SK-N-SH treated with all-trans-retinoic acid at 6 μM for 48 hours (cell line): ENCODE measurements at regions not wholly inside any gene's neighbourhood (a gene's known extent, or its start where the extent isn't known, plus 50 kb on each side); places are given as distances from the start of the nearest gene placed in this dataset.

Experiments
- ATAC-seq: fragments of 200-7000 bp; cut with Tn5 transposase; 3 replicates; pipeline ENCODE4 v1.9.1; 2020; ENCODE audit warnings: mild to moderate bottlenecking, moderate library complexity
- ARNTL ChIP-seq: fragments of 450-650 bp; formaldehyde crosslinking; IDR thresholded peaks from 2 replicates; pipeline ENCODE4 v1.5.0; 2020; ENCODE audit warnings: low read depth, mild to moderate bottlenecking, moderate library complexity, borderline replicate concordance
- CREB5 ChIP-seq: fragments of 250-450 bp; sonication (Bioruptor Pico); IDR thresholded peaks from 2 replicates; pipeline ENCODE4 v1.5.1; 2020; ENCODE audit warnings: low read depth, mild to moderate bottlenecking, moderate library complexity
- CSDC2 ChIP-seq: fragments of 250-450 bp; sonication (Bioruptor Pico); IDR thresholded peaks from 2 replicates; pipeline ENCODE4 v1.5.0; 2020; ENCODE audit warnings: mild to moderate bottlenecking, moderate library complexity
- ESRRG ChIP-seq: fragments of 250-450 bp; sonication (Bioruptor Pico); IDR thresholded peaks from 2 replicates; pipeline ENCODE4 v1.6.1; 2021; ENCODE audit warnings: mild to moderate bottlenecking
- GLIS3 ChIP-seq: fragments of 250-450 bp; sonication (Bioruptor Pico); IDR thresholded peaks from 2 replicates; pipeline ENCODE4 v1.5.0; 2020; ENCODE audit warnings: mild to moderate bottlenecking, moderate library complexity
- ISL1 ChIP-seq: fragments of 250-450 bp; sonication (Bioruptor Pico); IDR thresholded peaks from 2 replicates; pipeline ENCODE4 v2.1.2; 2022; ENCODE audit warnings: mild to moderate bottlenecking, moderate library complexity
- OSR1 ChIP-seq: fragments of 250-450 bp; sonication (Bioruptor Pico); IDR thresholded peaks from 2 replicates; pipeline ENCODE4 v1.8.0; 2022; ENCODE audit warnings: moderate library complexity, mild to moderate bottlenecking, inconsistent platforms
- PATZ1 ChIP-seq: fragments of 250-450 bp; sonication (Bioruptor Pico); IDR thresholded peaks from 2 replicates; pipeline ENCODE4 v1.8.0; 2020; ENCODE audit warnings: mild to moderate bottlenecking, moderate library complexity, borderline replicate concordance
- POU6F1 ChIP-seq: fragments of 250-450 bp; sonication (Bioruptor Pico); IDR thresholded peaks from 2 replicates; pipeline ENCODE4 v1.8.0; 2021; ENCODE audit warnings: low read depth, mild to moderate bottlenecking, moderate library complexity, borderline replicate concordance
- RARB ChIP-seq: fragments of 250-450 bp; sonication (Bioruptor Pico); IDR thresholded peaks from 2 replicates; pipeline ENCODE4 v1.8.0; 2021; ENCODE audit warnings: mild to moderate bottlenecking, moderate library complexity
- SNAI2 ChIP-seq: fragments of 250-450 bp; sonication (Bioruptor Pico); IDR thresholded peaks from 2 replicates; pipeline ENCODE4 v1.5.0; 2020; ENCODE audit warnings: mild to moderate bottlenecking, moderate library complexity
- TCF4 ChIP-seq: fragments of 250-450 bp; sonication (Bioruptor Pico); IDR thresholded peaks from 2 replicates; pipeline ENCODE4 v1.8.0; 2021; ENCODE audit warnings: mild to moderate bottlenecking, moderate library complexity, borderline replicate concordance
- TOX ChIP-seq: fragments of 250-450 bp; sonication (Bioruptor Pico); IDR thresholded peaks from 2 replicates; pipeline ENCODE4 v1.8.0; 2021; ENCODE audit warnings: mild to moderate bottlenecking, moderate library complexity, borderline replicate concordance
- ZC3H10 ChIP-seq: fragments of 250-450 bp; sonication (Bioruptor Pico); IDR thresholded peaks from 2 replicates; pipeline ENCODE4 v1.5.1; 2021; ENCODE audit warnings: mild to moderate bottlenecking, moderate library complexity
- ZFP3 ChIP-seq: fragments of 250-450 bp; sonication (Bioruptor Pico); IDR thresholded peaks from 2 replicates; pipeline ENCODE4 v1.5.0; 2020; ENCODE audit warnings: mild to moderate bottlenecking, moderate library complexity
- ZFP30 ChIP-seq: fragments of 450-650 bp; formaldehyde crosslinking; IDR thresholded peaks from 2 replicates; pipeline ENCODE4 v1.5.0; 2022; ENCODE audit warnings: mild to moderate bottlenecking, moderate library complexity
- ZNF565 ChIP-seq: fragments of 450-650 bp; formaldehyde crosslinking; conservative IDR thresholded peaks from 2 replicates; pipeline ENCODE4 v1.5.0; 2020; ENCODE audit warnings: low read depth, mild to moderate bottlenecking, moderate library complexity
- ZNF70 ChIP-seq: fragments of 450-650 bp; formaldehyde crosslinking; IDR thresholded peaks from 2 replicates; pipeline ENCODE4 v1.5.0; 2020; ENCODE audit warnings: mild to moderate bottlenecking, moderate library complexity
- ZNF8 ChIP-seq: fragments of 450-650 bp; formaldehyde crosslinking; IDR thresholded peaks from 2 replicates; pipeline ENCODE4 v1.5.0; 2020; ENCODE audit warnings: mild to moderate bottlenecking, moderate library complexity
- TF ChIP-seq, protein P1 (sequence below): fragments of 250-450 bp; sonication (Bioruptor Pico); IDR thresholded peaks from 2 replicates; pipeline ENCODE4 v1.5.1; 2021; ENCODE audit warnings: mild to moderate bottlenecking, moderate library complexity
- TF ChIP-seq, protein P2 (sequence below): fragments of 250-450 bp; sonication (Bioruptor Pico); IDR thresholded peaks from 2 replicates; pipeline ENCODE4 v1.5.0; 2020; ENCODE audit warnings: mild to moderate bottlenecking, moderate library complexity

DNA sequence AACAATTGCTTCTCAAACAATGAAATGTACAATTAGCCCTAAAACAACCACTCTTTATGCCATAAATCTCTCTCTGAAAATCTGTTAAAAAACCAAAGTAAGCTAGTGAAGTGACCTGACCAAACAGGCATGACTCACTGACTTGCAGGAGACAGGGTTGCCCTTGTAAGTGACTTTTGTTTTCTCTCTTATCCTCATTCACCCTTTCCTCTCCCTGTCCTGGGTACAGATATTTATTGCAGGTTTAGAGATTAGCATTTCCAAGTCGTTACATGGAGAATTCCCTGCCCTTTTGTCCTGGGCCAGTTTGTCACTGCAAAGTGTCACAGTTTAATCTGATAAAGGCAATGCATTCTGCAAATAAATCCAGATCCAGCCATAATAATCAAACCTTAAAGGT lies 484.2 kb downstream of the IRX1 start:
- TF ChIP-seq ARNTL (CRISPR knock-in tag) (no peak), GLIS3 (CRISPR knock-in tag) (no peak), CREB5 (CRISPR knock-in tag) (no peak), TCF4 (CRISPR knock-in tag) (no peak), ZNF8 (CRISPR knock-in tag) (no peak), ISL1 (CRISPR knock-in tag) (no peak), ZFP3 (CRISPR knock-in tag) (no peak), RARB (CRISPR knock-in tag) (no peak)
- ATAC-seq = no peak

GRCh38 chr5:4080370-4080769 lies 484.7 kb downstream of the IRX1 start:
- ATAC-seq = no peak
- no peak for TF ChIP-seq OSR1
- no peak for TF ChIP-seq GLIS3 (CRISPR knock-in tag)
- no peak for TF ChIP-seq ZC3H10
- TF ChIP-seq, protein P1, sequence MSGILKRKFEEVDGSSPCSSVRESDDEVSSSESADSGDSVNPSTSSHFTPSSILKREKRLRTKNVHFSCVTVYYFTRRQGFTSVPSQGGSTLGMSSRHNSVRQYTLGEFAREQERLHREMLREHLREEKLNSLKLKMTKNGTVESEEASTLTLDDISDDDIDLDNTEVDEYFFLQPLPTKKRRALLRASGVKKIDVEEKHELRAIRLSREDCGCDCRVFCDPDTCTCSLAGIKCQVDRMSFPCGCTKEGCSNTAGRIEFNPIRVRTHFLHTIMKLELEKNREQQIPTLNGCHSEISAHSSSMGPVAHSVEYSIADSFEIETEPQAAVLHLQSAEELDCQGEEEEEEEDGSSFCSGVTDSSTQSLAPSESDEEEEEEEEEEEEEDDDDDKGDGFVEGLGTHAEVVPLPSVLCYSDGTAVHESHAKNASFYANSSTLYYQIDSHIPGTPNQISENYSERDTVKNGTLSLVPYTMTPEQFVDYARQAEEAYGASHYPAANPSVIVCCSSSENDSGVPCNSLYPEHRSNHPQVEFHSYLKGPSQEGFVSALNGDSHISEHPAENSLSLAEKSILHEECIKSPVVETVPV = no peak
- TF ChIP-seq ESRRG (CRISPR knock-in tag) = no peak

DNA sequence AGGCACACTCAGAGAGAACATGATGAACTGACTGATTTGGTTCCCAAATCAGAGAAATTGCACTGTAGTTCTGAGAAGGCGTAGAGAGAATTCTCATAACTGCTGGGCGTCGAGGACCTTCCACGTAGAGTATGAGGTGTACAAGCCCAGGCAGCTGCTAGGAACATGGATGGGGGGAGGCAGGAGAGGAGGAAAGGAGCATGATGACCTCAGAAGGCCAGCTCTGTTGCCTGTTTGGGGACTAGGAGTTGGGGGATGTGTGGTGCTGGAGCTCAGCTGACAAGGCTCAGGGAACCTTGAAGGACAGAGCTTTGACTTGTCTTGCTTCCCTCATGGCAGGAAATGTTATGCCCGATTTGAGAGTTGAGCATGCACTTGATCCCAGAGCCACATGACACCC lies 485.4 kb downstream of the IRX1 start:
- ATAC-seq = no peak
- no peak for TF ChIP-seq TOX (CRISPR knock-in tag)
- no peak for TF ChIP-seq RARB (CRISPR knock-in tag)
- no peak for TF ChIP-seq GLIS3 (CRISPR knock-in tag)
- TF ChIP-seq ARNTL (CRISPR knock-in tag) = no peak
- TF ChIP-seq ZNF565 (CRISPR knock-in tag) = no peak
- no peak for TF ChIP-seq ZFP3 (CRISPR knock-in tag)
- no peak for TF ChIP-seq OSR1
- TF ChIP-seq, protein P2, sequence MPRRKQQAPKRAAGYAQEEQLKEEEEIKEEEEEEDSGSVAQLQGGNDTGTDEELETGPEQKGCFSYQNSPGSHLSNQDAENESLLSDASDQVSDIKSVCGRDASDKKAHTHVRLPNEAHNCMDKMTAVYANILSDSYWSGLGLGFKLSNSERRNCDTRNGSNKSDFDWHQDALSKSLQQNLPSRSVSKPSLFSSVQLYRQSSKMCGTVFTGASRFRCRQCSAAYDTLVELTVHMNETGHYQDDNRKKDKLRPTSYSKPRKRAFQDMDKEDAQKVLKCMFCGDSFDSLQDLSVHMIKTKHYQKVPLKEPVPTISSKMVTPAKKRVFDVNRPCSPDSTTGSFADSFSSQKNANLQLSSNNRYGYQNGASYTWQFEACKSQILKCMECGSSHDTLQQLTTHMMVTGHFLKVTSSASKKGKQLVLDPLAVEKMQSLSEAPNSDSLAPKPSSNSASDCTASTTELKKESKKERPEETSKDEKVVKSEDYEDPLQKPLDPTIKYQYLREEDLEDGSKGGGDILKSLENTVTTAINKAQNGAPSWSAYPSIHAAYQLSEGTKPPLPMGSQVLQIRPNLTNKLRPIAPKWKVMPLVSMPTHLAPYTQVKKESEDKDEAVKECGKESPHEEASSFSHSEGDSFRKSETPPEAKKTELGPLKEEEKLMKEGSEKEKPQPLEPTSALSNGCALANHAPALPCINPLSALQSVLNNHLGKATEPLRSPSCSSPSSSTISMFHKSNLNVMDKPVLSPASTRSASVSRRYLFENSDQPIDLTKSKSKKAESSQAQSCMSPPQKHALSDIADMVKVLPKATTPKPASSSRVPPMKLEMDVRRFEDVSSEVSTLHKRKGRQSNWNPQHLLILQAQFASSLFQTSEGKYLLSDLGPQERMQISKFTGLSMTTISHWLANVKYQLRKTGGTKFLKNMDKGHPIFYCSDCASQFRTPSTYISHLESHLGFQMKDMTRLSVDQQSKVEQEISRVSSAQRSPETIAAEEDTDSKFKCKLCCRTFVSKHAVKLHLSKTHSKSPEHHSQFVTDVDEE (CRISPR knock-in tag) = no peak
- no peak for TF ChIP-seq CSDC2 (CRISPR knock-in tag)
- TF ChIP-seq, protein P1 = no peak
- TF ChIP-seq SNAI2 (CRISPR knock-in tag) = no peak
- TF ChIP-seq ZNF70 (CRISPR knock-in tag) = no peak

- ATAC-seq = no peak
- no peak for TF ChIP-seq ZFP30
- TF ChIP-seq, protein P1 = no peak
- no peak for TF ChIP-seq PATZ1
- no peak for TF ChIP-seq ARNTL (CRISPR knock-in tag)
- no peak for TF ChIP-seq GLIS3 (CRISPR knock-in tag)
- no peak for TF ChIP-seq RARB (CRISPR knock-in tag)
- TF ChIP-seq, protein P2 (CRISPR knock-in tag) = no peak
- no peak for TF ChIP-seq CSDC2 (CRISPR knock-in tag)
- TF ChIP-seq POU6F1 = no peak
- no peak for TF ChIP-seq ZNF70 (CRISPR knock-in tag)
Measured at GRCh38 chr5:4081466-4081865, 485.8 kb downstream of the IRX1 start.
